Stimulated activated CD4-positive, alpha-beta T cell treated with anti-CD3 and anti-CD28 coated beads, Interleukin-12 subunit alpha, Interleukin-12 subunit beta, amount 100 ng/mL, for 4 hours (primary cell): ENCODE measurements at regions not wholly inside any gene's neighbourhood (a gene's known extent, or its start where the extent isn't known, plus 50 kb on each side); places are given as distances from the start of the nearest gene placed in this dataset.
"Not testable (repeated sequence)": the region's sequence is repeated elsewhere in the genome, so short reads cannot be mapped to it uniquely, and the experiment has no call there.

Source experiments
- DNase-seq: peaks from one replicate; pipeline ENCODE4 v3.0.0-alpha.2; 2020

DNA sequence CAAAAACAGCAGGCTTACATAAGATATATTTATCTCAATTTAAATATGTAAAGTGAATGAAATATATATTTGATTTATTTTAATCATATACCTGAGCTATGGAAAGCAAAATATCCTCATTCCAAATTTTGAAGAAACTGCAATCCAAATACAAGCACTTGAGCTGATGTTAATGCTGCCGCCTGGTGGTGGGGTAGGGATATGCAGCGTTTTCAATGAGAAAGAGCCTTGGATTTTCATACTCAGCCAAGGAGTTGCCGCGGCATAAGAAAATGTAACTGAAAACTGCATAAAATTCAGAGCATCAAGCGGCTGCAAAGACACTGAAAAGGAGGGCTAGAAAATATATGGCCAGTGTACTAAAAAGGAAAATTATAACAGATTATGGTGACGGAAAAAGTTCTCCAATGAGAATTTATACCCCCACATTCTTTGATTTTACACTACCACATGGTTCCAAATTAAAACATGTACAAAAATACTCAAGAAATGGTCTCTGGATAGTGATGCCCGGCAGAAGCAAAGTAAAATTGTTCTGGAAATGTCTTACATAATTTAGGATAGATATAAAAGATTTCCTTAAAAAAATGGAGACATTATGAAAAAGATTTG lies 660.3 kb upstream of the PITX2 start:
- peak; percentile 25 for DNase-seq

DNA sequence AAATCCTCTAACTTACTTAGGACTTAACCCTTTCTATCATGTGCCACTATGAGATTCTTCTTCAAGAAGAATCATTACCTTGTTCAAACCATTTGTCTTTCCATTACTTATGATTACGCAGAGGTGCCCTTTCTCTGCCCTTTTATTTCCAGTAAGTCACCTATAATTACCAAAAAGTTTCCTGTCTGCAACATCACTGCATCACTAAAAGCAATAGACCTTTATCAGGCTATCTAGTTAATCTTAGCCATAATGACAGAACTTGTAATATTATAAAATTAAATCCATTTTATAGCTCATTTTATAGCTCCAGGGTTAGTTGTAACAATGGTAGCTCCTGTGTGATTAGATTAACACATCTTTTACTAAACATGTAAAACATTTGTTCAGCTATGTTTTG lies 673.6 kb upstream of the PITX2 start:
- DNase-seq, result no peak

- no peak for DNase-seq
Observed at GRCh38 chr4:111303806-111304205, 680.9 kb upstream of the PITX2 start.

DNA sequence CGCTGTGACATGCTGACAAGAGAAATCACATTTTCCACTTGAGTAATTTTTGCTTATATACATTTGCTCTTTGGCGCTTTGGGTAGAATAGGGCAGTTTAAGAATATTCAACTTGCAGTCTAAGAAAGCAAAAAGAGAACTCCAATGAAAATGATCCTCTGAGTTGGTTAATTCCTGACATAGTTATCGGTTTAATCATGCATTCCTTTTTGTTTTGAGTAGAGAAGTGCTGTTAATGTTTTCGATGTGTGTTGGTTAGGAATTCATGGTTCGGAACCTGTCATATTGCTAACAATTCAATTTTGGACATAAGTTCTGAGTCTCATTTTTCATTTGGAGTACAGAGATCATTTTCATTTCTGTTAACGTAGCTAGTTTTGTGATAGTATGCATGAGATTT lies 700.6 kb upstream of the PITX2 start:
- DNase-seq, result no peak

DNA sequence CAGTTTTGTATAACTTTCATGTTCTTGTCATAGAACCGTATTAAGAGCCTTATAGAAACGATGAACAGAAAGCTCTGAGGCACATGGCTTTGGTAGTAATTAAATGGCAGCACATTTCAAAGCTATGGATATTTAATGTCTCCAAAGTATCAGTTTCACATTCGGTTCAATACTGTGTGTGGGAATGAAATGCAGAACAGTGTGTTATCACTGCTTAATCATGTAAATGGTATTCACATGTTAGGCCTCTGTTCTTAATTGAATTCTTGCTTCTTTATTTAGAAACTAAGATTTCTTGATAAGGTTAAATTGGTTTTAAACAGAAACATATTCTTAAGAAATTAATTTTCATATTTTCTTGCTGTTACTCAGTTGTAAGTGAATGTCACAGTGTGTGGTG lies 701.0 kb upstream of the PITX2 start:
- no peak for DNase-seq

GRCh38 chr4:111326450-111326849 lies 703.6 kb upstream of the PITX2 start:
- DNase-seq, result no peak

DNA sequence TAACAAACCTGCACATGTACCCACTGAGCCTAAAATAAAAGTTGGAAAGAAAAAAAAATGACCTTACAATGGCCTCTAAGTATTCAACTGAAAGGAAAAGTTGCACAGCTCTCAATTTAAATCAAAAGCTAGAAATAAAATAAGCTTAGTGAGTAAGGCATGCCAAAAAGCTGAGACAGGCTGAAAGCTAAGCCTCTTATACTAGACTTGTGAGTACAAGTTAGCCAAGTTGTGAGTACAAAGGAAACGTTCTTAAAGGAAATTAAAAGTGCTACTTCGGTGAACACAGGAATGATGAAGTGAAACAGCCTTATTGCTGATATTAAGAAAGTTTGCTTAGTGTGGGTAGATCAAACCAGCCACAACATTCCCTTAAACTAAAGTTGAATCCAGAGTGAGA lies 707.9 kb upstream of the PITX2 start:
- DNase-seq, result no peak

GRCh38 chr4:111334361-111334760 lies 711.5 kb upstream of the PITX2 start:
- DNase-seq, result no peak

DNA sequence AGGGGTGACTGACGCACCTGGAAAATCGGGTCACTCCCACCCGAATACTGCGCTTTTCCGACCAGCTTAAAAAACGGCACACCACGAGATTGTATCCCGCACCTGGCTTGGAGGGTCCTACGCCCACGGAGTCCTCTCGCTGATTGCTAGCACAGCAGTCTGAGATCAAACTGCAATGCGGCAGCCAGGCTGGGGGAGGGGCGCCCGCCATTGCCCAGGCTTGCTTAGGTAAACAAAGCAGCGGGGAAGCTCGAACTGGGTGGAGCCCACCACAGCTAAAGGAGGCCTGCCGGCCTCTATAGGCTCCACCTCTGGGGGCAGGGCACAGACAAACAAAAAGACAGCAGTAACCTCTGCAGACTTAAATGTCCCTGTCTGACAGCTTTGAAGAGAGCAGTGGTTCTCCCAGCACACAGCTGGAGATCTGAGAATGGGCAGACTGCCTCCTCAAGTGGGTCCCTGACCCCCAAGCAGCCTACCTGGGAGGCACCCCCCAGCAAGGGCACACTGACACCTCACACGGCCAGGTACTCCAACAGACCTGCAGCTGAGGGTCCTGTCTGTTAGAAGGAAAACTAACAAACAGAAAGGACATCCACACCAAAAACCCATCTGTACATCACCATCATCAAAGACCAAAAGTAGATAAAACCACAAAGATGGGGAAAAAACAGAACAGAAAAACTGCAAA lies 714.5 kb upstream of the PITX2 start:
- DNase-seq, result not testable (repeated sequence)

GRCh38 chr4:111359602-111360001 lies 736.7 kb upstream of the PITX2 start:
- no peak for DNase-seq

- DNase-seq, result no peak
Observed at GRCh38 chr4:111360906-111361305, 738.0 kb upstream of the PITX2 start.

- DNase-seq, result no peak
Observed at GRCh38 chr4:111362941-111363361, 740.1 kb upstream of the PITX2 start.

DNA sequence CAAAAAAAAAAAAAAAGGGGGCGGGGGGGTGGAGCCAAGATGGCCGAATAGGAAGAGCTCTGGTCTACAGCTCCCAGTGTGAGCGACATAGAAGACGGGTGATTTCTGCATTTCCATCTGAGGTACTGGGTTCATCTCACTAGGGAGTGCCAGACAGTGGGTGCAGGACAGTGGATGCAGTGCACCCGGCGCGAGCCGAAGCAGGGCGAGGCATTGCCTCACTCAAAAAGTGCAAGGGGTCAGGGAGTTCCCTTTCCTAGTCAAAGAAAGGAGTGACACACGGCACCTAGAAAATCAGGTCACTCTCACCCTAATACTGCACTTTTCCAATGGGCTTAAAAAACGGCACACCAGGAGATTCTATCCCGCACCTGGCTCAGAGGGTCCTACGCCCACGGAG lies 755.0 kb upstream of the PITX2 start:
- not testable (repeated sequence) for DNase-seq

DNA sequence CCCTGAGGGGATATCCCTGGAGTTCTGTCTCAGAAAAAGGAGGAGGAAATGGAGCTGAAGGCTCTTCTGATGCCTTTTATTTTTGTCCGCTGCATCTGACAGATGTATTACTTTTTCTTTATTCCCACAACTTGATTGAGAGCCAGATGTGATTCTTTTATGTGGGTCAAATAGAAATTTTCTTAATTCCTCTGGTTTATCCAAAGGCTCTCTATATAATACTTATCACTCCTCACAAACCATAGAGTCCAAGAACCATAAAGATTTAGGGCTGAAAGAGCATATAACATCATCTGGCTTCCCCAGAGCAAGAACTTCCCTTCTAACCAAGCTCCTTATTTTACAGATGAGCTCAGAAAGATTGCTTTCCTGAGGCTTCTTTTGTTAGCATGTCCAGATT lies 756.7 kb upstream of the FAM241A start:
- no peak for DNase-seq

DNA sequence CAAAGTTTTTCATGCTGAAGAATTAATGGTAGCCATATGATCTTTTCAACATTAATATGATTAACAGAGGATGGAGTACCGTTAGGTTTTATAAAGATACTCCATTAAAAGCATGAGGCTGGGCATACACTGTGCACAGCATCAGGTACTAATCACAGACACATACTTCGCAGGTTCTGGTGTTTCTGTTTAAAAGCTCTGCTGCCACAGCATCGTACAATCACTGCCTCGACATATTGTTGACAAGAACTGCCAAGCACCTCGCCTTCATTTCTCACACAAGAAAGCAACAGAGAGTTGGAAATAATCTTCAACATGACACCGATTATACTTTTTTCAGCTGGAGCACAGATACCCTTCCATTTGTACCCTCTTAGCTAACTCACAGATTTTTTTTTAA lies 753.4 kb upstream of the FAM241A start:
- no peak for DNase-seq

DNA sequence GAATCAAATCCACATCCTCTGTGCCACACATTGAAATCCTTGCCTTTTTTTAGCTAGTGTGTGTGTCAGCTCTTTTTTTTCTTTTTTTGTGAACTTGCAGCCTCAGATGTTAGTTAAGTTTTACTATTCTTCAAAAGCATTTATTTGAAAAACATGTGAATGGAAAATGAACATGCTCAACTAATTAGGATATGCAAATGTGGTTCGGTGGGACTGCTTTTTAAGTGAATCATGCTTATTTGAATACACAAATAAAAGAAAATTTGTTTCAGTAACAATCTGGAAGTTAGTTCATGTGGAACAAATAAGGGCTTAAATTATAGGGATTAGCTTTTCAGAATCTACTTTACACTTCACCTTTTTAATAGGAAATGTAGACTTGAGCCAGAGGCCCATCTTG lies 751.5 kb upstream of the FAM241A start:
- no peak for DNase-seq

- DNase-seq, result no peak
Observed at GRCh38 chr4:111398906-111399330, 746.3 kb upstream of the FAM241A start.

DNA sequence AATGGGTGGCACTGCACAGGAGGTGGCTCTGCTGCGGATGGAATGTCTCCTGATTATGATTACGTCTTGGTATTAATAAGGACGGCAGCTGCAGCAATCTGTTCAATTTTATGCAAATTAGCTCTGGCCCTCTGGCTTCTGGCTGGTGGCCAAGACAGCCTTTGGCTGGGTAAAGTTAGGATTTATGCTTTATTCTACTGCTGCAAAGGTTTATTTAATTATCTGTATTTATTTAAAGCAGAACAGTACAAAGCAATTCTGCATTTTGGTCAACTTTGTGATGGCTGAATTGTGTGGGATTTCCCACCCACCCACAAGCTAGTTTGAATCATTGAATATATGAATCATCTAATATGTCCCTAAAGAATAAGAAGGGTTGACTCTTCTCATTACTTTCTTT lies 745.6 kb upstream of the FAM241A start:
- no peak for DNase-seq

GRCh38 chr4:111400741-111401140 lies 744.5 kb upstream of the FAM241A start:
- no peak for DNase-seq

DNA sequence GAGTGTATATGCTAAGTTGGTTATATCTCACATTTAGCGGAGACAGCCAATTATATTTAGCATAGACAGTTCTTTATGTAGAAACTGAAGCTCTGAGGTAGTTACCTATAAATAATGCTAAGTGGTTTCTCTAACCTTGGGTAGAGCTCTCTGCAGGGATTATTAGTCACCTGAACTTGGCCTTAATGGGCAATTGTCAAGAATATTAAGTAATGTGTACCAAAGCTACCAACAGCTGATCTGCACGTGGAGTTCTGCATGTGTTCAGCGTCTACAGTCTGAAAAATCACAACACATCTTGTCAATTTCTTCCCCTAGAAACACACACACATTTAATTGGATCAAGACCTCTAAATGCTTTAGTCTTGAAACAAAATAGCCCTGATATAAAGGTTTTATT lies 740.6 kb upstream of the FAM241A start:
- no peak for DNase-seq

DNA sequence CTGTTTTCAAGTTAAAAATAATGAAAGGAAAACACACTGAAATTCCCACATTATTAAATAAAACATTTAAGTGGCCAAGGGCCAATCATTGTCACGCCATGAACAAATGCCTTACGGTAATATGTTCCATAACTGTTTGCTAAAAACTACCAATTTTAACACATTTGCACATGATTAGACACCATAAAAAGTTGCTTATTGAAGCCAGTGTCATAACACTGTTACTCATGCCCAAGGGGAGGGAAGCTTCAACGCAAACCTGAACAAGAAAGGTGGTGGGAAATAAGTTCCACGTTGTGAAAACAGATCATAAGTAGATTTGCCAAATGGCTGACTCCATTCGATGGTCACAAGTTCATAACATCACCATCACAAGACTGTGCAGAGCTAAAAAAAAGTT lies 739.3 kb upstream of the FAM241A start:
- DNase-seq, result no peak

DNA sequence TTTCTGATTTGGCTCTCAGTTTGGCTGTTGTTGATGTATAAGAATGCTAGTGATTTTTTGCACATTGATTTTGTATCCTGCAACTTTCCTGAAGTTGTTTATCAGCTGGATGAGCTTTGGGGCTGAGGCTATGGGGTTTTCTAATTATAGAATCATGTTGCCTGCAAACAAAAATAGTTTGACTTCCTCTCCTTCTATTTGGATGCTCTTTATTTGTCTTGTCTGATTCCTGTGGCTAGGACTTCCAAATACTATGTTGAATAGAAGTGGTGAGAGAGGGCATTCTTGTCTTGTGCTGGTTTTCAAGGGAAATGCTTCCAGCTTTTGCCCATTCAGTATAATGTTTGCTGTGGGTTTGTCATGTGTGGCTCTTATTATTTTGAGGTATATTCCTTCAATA lies 734.7 kb upstream of the FAM241A start:
- DNase-seq, result no peak

DNA sequence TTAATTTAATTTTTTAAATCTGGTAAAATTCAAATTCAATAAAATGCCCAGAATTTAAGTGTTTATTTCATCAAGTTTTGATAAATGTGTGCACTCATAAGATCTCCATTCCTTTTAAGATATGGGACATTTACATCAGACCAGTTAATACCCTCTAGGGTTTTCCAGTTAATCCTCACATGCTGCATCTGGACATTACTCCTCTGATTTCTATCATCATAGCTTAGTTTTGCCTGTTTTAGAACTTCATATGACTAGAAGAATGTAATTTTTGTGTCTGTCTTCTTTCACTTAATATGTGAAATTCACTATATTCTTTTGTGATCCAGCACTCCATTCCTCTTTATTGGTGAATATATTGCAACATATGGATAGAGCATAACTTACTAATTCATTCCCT lies 727.7 kb upstream of the FAM241A start:
- DNase-seq, result no peak

GRCh38 chr4:111433441-111433840 lies 711.8 kb upstream of the FAM241A start:
- DNase-seq, result no peak

DNA sequence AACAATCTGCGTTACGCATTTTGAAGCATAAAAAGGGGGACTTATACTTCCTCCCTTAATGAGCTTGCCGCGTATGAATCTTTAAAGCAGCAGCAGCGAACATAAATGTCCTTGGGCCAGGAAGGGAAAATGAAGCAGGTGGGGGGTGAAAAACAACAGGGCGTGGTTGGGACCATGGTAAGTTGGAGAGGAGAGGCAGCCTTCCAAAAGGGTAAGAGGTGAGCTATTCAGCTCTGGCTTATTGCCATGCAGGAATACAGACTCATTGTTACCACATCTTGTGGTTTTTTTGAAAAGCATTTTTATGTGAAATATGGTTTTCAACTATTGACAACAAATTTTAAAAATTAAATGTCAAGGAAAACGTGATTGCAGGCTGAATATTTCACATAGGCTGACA lies 710.7 kb upstream of the FAM241A start:
- DNase-seq, result no peak
